GM21447 (cell line): ENCODE measurements at regions not wholly inside any gene's neighbourhood (a gene's known extent, or its start where the extent isn't known, plus 50 kb on each side); places are given as distances from the start of the nearest gene placed in this dataset.

Experiments
- ATAC-seq: cut with Tn5 transposase; IDR thresholded peaks from one replicate; pipeline ENCODE4 v1.9.1; 2021; ENCODE audit not compliant: unreplicated experiment

DNA sequence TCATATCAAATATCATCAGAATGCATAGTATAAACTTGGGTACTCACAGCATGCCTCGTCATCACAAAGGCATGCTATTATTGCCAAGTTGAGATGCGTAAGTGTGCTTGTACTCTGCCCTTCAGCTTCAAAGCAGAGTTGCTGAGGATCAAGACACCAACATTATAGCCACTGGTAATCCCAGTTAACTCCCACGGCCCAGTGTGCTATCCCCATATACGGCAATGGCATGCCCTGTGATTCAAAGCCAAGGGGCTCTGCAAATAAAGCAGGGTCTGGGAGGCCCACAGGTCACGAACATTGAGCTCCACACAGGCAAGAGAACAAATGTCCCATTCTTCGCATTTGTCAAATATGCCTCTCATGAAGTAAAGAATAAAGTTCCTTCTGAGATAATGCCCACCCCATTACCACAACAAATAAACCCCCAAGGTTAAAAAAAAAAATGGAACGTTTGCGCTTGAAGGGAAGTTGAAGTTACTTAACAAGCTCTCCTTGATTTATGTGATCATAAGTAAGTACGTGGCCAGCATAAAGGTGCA lies 298.1 kb upstream of the NECTIN3 start:
- ATAC-seq: no peak

DNA sequence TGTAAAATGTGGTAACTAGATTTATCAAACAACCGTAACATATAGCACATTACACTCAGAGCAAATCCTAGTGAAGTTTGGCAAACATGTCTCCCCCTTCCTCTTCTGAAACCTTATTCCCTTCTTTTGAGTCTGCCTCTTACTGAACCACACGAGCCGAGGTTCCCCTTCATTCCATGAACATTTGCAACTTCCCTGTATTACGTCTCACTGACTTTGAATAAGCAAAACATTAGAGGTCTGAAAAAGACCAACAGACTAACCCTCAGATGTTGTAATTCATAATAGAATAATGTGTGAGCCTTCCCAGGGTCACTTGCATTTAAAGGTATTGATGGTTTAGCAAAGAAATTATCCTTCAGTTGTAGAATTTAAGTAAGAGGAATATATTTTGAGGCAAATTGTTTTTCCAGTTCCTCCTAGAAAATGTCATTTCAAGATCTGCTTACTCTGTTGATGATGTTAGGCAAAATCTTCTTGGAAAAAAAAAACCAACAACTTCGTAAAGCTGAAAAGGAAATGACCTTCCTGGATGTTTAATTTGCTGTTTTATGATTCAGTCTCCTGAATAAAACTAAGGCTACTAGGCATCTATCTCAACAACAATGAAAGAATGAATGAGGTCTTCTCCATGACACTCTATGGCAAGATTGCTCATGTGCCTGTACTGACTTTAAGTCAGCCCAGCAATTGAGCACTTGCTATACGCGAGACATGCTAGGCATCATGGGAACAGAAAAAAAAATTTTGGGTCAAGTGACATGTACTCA lies 296.9 kb upstream of the NECTIN3 start:
- no peak for ATAC-seq

DNA sequence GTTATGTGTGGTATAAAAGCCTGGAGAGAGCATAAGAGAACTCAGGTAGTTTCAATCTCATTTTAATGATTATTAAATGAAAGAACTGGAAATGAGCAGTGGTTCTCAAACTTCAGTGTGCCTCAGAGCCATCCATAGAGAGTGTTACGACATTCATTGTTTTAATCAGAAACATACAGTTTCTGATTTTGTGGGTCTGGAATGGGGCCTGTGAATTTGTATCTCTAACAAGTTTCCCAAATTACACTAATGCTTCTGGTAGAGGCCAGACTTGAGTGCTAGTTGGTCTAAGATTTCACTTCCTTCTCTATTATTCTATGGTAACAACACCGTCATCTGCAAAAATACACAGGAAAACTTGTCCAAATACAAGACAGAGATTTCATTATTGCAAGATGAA lies 292.0 kb upstream of the NECTIN3 start:
- no peak for ATAC-seq

DNA sequence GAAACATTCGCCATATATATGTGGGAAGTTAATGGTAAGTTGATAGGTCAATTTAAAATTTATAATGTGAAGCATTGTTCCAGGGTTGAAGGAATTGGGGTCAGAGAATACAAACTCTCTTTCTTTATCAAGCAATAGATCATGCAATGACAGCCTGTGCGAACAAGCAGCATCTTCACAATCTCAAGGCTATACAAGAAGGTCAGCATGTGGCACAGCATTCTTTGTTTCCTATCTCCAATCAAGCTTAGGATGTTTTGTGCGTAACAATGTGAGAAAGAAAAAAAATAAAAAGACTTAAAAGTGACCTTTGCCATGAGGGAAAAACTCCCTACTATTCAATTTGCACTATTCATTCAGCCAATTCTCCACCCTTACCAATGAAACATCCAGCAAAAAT lies 288.1 kb upstream of the NECTIN3 start:
- ATAC-seq: no peak

DNA sequence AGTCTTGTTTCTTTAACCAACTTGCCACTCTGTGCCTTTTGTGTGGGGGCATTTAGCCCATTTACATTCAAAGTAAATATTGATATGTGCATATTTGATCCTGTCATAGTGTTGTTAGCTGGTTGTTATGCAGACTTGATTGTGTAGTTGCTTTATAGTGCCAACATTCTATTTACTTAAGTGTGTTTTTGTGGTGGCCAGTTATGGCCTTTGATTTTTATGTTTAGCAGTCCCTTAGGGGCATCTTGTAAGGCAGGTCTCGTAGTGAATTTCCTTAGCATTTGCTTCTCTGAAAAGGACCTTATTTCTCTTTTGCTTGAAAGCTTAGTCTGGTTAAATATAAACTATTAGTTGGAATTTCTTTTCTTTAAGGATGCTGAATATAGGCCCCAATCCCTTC lies 282.8 kb upstream of the NECTIN3 start:
- ATAC-seq: no peak

DNA sequence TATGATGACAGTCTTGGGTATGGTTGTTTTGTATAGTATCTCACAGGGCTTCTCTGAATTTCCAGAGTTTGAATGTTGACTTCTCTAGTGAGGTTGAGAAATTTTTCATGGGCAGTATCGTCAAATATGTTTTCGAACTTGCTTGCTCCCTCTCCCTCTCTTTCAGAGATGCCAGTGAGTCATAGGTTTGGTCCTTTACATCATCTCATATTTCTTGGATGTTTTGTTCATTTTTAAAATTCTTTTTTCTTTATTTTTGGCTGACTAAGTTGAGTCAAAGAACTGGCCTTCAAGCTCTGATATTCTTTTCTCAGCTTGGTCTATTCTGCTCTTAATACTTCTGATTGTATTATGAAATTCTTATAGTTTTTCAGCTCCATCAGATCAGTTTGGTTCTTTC lies 282.3 kb upstream of the NECTIN3 start:
- no peak for ATAC-seq

DNA sequence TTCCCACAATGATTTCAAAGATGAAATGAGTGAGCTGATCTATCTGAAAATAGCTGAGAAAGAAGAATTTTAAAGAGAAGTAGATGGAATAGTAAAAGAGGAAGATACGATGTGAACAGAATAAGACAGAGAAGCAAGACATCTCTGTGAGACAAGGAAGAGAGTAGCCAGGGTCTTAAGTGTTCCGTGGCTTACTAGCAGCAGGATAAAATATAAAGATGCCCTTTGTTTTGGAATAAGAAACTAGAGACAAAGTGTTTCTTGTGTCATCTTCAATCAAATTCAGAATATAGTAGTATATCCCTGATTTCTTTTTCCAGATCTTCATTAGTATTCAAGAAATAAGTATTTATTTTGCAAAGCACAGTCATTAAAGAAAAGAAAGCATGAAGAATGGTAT lies 281.0 kb upstream of the NECTIN3 start:
- ATAC-seq: no peak

DNA sequence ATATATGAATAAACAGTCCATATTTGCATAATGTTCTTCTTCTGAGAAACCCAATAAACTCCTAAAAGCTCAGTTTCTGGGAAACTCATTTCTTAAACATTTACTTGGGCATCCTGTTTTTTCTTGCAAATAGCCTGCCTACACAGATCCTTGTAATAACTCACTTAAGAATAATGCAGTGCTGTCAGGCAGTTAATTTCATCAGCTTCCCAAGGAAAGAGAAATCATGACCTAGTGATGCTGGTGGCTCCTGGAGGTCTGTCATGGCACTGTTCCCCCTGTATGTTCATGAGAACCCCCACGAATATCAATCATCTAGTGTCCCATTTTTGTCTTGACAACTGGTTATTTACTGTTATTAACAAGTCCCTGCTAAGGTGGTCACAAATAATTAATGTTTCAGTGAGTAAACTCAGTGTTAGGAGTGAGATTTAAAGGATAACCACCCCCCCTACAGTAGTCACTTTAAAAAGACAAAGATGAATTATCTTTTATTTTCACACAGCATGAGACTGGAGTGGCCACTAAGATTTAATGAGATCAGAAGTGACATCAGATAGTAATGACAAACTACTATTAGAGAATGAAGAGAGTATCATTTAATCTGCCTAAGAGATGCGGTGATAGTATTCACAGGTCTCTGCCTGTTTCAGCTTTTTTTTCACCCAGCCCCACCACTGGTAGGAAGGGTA lies 279.5 kb upstream of the NECTIN3 start:
- no peak for ATAC-seq

DNA sequence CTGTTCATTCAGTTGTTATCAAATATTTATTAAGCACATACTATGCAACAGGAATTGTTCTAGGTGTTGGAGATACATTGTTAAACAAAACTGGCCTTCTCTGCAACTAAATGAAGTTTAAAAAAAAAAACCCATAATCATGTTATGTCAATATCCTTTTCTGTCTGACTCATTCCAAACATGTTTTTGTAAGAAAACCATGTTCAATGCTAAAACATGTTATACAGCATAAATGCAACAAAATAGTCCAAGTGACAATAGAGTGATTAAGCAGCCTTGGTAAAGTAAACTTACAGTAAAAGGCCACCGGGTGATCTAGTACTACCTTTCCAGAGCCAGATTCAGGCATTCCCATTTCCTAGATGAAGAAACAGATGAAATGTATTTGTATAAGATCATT lies 278.0 kb upstream of the NECTIN3 start:
- no peak for ATAC-seq

DNA sequence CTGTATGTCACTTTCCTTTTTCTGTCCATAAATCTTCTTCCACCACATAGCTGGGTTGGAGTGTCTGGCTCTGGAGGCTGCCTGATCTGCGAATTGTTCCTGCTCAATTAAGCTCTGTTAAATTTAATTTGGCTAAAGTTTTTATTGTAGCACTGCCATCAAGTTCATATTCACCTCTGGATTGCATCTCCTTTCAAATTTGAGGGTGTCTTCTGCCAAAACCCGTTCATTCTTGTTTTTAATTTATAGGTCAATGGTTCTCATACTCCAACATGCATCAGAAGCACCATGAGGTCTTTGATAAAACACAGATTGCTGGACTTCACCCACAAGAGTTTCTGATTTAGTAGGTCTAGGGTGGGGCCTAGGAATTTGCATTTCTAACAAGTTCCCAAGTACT lies 276.5 kb upstream of the NECTIN3 start:
- no peak for ATAC-seq

DNA sequence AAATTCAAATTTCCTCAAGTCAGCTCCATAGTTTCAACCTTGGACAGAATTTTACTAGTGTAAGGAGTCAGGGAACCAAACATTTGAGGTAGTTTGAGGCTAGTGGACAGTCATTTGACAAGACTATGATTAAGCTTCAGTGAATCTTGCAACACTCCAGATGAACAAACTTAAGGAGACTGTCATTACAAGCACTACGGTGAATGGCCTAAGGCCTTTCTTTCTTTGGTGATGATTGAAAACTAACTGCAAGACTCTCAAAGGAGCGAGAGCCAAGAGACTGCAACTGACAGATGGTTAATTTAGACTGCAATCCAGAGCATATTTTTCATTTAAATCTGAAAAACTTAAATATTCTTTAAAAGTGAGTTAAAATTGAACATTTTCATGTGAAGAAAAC lies 272.3 kb upstream of the NECTIN3 start:
- ATAC-seq: no peak

DNA sequence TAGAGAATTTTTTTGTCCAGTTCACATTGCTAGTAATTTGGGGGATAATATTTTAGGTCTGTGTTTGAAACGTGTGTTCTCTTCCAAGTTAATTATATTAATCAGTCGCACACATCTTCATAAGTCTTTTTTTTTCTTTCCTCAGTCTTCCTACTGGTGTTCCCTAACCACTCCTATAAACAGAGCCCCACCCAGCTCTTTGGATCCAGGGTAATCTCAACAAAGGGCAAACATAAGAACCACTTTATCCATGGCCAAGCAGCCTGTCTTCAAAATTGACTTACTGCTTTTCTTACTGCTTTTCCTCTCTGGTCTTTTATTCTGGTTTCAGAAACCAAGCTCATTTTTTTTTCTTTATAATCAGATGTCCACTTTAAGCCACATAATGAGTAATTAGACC lies 266.8 kb upstream of the NECTIN3 start:
- no peak for ATAC-seq

DNA sequence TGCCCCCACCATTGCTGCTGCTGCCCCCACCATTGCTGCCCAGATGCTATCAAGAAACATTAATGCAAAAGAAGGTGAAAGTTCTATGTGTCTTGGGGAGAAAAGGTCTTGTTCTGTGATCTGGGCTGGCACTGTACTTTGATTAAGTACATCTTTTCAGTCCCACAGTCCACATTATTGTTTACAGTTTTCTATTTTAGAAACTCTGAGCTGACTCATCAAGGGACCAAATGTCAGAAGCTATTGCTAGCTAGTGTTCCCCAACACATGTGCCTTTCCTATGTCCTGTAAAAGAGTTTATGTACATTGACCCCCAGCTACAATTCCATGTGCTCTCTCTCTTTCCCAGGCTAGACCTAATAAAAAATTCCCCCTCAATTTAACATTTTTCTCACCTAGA lies 264.7 kb upstream of the NECTIN3 start:
- no peak for ATAC-seq

DNA sequence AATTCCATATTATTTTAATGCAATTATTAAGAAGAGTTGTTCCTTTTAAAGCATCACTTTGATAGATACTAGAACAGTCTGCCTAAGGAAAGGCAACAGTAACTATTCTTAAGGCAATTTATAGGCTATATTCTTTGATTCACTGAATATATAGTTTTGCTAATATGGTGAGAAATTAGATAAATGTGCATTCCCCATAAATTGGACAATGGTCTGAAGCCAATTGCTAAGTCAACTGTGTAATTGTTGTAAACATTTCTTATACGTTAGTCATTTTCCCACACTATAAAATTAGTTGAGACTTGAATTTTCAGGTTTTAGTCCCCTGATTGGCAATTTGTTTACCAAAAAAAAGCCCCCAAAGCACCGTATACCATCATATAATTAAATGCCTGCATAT lies 263.0 kb upstream of the NECTIN3 start:
- ATAC-seq: no peak

DNA sequence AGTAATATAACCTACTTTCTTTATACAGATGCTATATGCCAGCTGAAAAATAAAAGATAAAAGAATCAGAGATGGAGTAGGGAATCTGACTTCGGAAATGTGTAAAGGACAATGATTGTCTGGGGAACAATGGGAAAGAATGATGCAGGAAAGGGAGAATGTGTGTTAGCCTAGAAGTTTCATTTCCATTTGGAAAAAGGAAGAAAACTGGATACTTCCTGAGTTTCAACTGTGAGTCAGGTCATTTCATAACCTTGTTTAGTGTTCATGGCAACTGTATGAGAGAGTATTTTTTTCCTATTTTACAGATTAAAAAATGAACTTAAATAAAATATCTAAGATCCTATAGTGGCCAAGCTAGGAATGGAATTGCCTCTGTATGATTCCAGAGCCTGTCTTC lies 261.3 kb upstream of the NECTIN3 start:
- ATAC-seq: no peak

DNA sequence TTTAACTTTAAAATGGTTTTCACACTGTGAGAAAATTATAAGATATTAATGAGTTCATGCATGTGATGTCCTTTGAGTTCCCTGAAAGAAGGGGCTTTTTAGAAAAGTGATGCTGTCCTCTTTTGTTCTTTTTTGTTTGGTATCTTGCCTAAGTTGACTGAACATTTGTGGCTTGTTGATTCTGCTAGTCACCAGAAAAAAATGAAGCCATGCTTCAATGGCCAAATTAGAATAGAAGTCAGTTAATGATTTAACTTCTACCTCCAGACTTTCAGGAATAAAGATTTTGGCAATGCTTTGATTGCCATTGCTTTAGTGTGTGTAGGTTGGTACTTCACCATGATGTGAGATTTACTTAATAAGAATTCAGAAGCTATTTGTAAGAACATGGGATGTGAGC lies 260.6 kb upstream of the NECTIN3 start:
- no peak for ATAC-seq

DNA sequence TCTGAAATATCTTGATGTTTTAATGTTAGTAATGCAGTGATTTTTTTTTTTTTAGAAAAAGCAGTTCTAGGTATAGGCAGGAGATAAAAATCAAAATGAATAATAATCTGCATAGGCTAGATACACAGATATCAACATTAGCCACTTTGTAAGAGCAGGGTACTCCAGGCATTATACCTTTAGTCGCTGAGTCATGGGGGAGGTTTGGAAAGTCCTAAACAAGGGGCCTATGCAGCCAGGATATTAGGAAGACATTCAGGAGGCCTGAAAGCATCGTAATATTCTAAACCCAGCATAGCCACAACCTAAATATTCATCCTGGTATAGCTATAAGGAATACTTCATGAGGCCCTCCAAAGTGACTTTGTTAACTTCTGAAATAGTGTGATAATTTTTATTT lies 258.1 kb upstream of the NECTIN3 start:
- no peak for ATAC-seq

DNA sequence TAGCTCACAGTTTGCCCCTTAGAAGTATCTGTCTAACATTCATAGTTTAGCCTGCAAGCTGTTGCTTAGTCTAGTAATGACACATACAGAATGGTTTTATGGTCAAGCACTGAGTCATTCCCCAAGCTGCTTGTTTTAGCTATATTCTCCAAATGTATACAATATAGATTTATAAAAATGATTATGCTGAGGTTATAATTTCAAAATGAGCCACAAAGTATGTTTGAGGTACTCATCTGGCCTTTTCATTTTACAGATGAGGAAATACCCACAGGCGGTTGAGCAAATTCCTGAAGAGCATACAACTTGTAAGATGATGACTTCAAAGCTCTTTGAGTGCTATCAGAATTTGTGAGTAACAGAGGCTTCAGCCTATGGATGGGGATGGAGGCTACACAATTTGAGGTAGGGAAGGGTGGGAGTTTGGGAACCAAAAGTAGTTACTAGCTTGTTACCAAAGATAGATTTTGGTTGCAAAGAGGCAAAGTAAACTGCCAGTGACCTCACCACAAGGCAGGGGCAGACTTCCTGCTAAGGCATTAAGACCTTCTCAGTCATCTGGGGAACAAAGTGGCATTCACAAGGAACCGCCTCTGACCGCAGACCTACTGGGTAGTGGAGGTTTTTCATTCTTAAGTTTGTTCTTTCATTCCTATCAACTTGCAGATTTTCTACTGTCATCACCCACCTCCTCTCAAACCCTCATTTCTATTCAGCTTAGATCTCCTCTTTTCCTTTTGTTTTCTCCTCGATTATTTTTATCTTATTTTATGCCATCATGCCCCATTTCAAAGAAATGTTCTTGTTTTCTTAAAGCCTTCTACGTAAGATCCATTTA lies 257.2 kb upstream of the NECTIN3 start:
- ATAC-seq: peak; percentile 76

DNA sequence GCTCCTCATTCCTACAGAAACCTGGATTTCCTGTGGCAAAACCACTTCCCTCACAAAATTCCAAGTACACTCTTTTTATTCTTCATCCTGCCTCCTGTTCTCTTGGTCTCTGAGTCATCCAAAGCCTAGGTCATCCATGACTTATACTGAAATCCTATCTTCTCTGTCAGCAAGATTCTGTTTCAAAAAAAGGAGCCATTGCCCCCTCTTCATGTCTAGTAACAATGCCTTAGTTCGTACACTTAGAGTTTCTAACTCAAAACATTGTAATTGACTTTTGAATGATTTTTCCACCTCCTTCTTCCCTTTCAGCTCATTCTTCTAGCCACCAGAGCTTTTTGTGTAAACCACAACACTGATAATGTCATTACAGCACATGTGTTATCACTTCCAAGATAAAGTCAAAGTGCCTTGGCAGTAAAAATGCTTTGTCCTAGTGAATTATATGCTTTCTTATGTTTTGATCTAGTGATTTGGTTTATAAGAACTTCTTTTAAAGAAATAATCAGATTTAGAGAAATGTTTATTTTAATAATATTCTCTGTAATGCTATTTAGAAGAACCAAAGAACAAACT lies 256.5 kb upstream of the NECTIN3 start:
- ATAC-seq: no peak

DNA sequence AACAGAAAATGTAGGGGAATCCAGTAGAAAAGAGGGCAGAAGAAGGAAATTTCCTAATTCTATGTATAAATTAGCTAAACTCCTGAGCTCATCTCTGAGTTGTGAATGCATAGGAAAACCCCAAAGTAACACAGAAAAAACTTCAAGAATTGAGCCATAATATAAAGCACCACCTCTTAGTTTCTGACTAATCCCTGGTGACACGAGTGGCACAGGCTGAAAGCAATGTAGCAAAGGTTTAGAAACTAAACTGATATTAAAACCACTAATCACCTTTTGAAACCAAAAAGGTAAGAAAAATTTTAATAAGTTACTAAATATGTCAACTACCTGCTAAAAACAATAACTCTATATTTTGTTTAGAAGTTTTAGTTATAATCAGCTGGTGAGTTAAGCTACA lies 255.6 kb upstream of the NECTIN3 start:
- no peak for ATAC-seq

DNA sequence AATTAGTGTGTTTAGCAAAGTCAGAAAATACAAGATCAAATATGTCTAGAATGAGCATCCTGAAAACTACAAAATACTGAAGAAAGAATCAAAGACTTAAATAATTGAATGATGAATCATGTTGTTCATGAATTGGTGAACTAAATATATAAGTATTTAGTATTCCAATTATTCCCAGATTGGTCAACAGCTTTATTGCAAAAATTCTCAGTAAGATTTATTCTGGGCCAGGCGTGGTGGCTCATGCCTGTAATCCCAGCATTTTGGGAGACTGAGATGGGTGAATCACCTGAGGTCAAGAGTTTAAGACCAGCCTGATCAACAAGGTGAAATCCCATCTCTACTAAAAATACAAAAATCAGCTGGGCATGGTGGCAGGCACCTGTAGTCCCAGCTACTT lies 250.0 kb upstream of the NECTIN3 start:
- no peak for ATAC-seq
